ENCODE measurements at regions not wholly inside any gene's neighbourhood (a gene's known extent, or its start where the extent isn't known, plus 50 kb on each side); places are given as distances from the start of the nearest gene placed in this dataset.

DNA sequence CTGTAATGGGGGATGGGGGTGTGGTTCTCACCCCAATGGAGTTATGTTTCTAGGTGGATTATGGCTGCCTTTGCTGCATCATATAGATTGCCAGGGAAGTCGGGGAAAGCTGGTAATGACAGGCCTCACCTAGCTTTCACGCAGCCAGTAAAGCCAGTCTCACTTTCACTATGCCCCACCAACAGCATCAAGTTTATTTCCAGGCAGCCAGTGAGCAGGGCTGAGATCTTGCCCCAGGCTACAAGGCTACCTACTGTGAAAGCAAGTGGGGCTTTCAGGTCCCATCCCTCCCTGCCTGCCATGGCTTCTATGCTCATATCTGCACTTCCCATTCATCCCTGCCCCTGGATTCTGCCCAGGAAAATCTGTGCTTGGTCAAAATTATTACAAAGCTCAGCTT, 61.7 kb upstream of the NXPH1 start:
- no peak overlapping the region for H3K4me2 ChIP-seq
- no peaks in the 10 kb centered on the region for H4K20me1 ChIP-seq (ENCODE audit: insufficient read depth, poor library complexity, severe bottlenecking)
- no peaks in the 10 kb centered on the region for H3K27me3 ChIP-seq
- H2AFZ ChIP-seq: no peak overlapping the region
- TF ChIP-seq, protein P1, sequence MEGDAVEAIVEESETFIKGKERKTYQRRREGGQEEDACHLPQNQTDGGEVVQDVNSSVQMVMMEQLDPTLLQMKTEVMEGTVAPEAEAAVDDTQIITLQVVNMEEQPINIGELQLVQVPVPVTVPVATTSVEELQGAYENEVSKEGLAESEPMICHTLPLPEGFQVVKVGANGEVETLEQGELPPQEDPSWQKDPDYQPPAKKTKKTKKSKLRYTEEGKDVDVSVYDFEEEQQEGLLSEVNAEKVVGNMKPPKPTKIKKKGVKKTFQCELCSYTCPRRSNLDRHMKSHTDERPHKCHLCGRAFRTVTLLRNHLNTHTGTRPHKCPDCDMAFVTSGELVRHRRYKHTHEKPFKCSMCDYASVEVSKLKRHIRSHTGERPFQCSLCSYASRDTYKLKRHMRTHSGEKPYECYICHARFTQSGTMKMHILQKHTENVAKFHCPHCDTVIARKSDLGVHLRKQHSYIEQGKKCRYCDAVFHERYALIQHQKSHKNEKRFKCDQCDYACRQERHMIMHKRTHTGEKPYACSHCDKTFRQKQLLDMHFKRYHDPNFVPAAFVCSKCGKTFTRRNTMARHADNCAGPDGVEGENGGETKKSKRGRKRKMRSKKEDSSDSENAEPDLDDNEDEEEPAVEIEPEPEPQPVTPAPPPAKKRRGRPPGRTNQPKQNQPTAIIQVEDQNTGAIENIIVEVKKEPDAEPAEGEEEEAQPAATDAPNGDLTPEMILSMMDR (IDR thresholded peaks at IDR 0.05; ENCODE audit: poor library complexity): no peak
- TF ChIP-seq EZH2 (IDR thresholded peaks at IDR 0.05; ENCODE audit: borderline replicate concordance) (no peak), EZH2phosphoT487 (IDR thresholded peaks at IDR 0.05; ENCODE audit: low read depth, severe bottlenecking, unreplicated experiment) (no peak)
- no peaks in the 10 kb centered on the region for H3K9me3 ChIP-seq (ENCODE audit: low read depth)
- no peak overlapping the region for H3K4me3 ChIP-seq
- H3K4me1 ChIP-seq (ENCODE audit: insufficient read depth): no peaks in the 10 kb centered on the region
- DNase-seq (ENCODE audit: low spot score): no peak
- whole genome bisulfite sequencing (ENCODE audit: low lambda C conversion rate, missing lambda C conversion rate): 70% methylated on average over 2 of the region's 2 CpGs
- no peaks in the 10 kb centered on the region for H3K36me3 ChIP-seq (replicated peaks; ENCODE audit: insufficient read depth, low read depth)
- no peaks in the 10 kb centered on the region for H3K79me2 ChIP-seq
- H3K27ac ChIP-seq: no peak overlapping the region
- H3K9me2 ChIP-seq (replicated peaks; ENCODE audit: insufficient read depth): no peaks in the 10 kb centered on the region

DNA sequence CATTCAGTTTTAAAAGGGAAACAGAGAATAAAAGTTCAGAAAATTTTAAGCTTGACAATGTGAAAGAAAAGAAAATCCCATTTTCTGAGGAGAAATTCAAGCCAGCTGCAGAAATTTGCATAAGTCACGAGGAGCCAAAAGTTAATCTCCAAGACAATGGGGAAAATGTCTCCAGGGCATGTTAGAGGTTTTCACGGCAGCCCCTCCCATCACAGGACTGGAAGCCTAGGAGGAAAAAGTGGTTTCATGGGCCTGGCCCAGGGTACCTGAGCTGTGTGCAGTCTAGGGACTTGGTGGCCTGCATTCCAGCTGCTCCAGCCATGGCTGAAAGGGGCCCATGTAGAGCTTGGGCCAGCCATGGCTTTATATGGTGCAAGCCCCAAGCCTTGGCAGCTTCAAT, 59.6 kb upstream of the NXPH1 start:
- Histone ChIP-seq H3K27ac (no peak overlapping the region), H3K9me3 (ENCODE audit: low read depth) (no peaks in the 10 kb centered on the region), H4K20me1 (ENCODE audit: insufficient read depth, poor library complexity, severe bottlenecking) (no peaks in the 10 kb centered on the region), H3K4me1 (ENCODE audit: insufficient read depth) (no peaks in the 10 kb centered on the region), H3K4me2 (no peak overlapping the region), H3K9me2 (replicated peaks; ENCODE audit: insufficient read depth) (no peaks in the 10 kb centered on the region), H2AFZ (no peak overlapping the region), H3K27me3 (no peaks in the 10 kb centered on the region), H3K79me2 (no peaks in the 10 kb centered on the region), H3K4me3 (no peak overlapping the region), H3K36me3 (replicated peaks; ENCODE audit: insufficient read depth, low read depth) (no peaks in the 10 kb centered on the region)
- no peak for DNase-seq (ENCODE audit: low spot score)
- 72% methylated on average over 2 of the region's 2 CpGs for WGBS (ENCODE audit: low lambda C conversion rate, missing lambda C conversion rate)
- TF ChIP-seq, protein P1 (IDR thresholded peaks at IDR 0.05; ENCODE audit: poor library complexity): no peak
- TF ChIP-seq EZH2 (IDR thresholded peaks at IDR 0.05; ENCODE audit: borderline replicate concordance) (no peak), EZH2phosphoT487 (IDR thresholded peaks at IDR 0.05; ENCODE audit: low read depth, severe bottlenecking, unreplicated experiment) (no peak)

DNA sequence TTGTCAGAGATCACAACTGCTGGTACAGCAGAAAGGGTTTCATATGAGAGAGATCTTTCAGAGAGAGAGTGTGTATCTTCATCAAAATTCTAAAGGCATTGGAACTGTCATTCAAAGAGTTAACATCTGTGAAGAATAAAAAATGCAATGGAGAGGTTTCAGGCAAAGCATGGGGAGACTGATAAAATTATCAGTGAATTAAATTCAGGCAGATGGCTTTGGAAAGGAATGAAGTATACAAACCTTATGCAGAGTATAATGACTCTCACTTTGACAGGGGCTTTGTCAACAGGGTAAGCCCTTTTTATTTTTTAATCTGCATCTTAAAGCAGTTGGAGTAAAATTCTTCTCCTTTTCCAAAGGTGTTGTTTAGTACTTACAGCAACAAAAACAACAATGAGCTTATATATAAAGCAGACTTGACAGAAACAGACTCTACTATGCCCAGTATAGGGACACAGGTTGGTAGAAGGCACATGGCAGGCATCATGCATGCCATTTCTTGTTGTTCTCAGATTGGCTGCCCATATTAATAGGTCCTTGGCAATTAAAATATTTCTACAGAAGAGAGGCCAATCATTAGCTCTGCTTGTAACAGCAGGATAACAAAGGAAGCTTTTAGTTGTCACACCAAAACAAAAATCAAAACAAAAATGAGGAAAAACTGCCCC, 54.9 kb upstream of the NXPH1 start:
- H3K4me2 ChIP-seq: no peak overlapping the region
- H2AFZ ChIP-seq: no peak overlapping the region
- H3K36me3 ChIP-seq (replicated peaks; ENCODE audit: insufficient read depth, low read depth): no peaks in the 10 kb centered on the region
- no peak overlapping the region for H3K27ac ChIP-seq
- H3K27me3 ChIP-seq: no peaks in the 10 kb centered on the region
- no peaks in the 10 kb centered on the region for H3K4me1 ChIP-seq (ENCODE audit: insufficient read depth)
- no peaks in the 10 kb centered on the region for H3K9me2 ChIP-seq (replicated peaks; ENCODE audit: insufficient read depth)
- no peaks in the 10 kb centered on the region for H4K20me1 ChIP-seq (ENCODE audit: insufficient read depth, poor library complexity, severe bottlenecking)
- H3K9me3 ChIP-seq (ENCODE audit: low read depth): no peaks in the 10 kb centered on the region
- TF ChIP-seq, protein P1 (IDR thresholded peaks at IDR 0.05; ENCODE audit: poor library complexity): no peak
- TF ChIP-seq EZH2 (IDR thresholded peaks at IDR 0.05; ENCODE audit: borderline replicate concordance): no peak
- TF ChIP-seq EZH2phosphoT487 (IDR thresholded peaks at IDR 0.05; ENCODE audit: low read depth, severe bottlenecking, unreplicated experiment): no peak
- DNase-seq (ENCODE audit: low spot score): no peak
- H3K79me2 ChIP-seq: no peaks in the 10 kb centered on the region
- H3K4me3 ChIP-seq: no peak overlapping the region

Data from hepatocyte (in vitro differentiated cells).